HG02588 (cell line): ENCODE measurements at regions not wholly inside any gene's neighbourhood (a gene's known extent, or its start where the extent isn't known, plus 50 kb on each side); places are given as distances from the start of the nearest gene placed in this dataset.

ENCODE experiments used
- ATAC-seq: cut with Tn5 transposase; IDR thresholded peaks from one replicate; pipeline ENCODE4 v1.9.1; 2021; ENCODE audit warnings: mild to moderate bottlenecking, moderate library complexity; ENCODE audit not compliant: unreplicated experiment

DNA sequence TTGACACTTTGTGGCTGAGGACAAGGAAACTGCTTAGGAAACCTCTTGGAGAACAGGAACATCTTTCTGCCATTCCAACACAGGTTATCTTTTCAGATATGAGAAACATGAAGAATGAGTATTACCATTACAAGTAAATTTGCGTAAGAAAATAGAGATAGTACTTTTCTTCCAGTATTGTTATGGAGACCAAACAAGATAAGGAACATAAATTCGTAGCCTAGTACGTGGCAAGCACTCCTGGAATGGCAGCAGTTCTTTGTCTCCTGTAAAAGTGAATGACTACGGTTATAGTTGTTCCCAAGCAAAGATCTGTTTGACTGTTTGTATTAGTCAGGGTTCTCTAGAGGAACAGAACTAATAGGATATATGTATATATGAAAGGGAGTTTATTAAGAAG, 843.1 kb downstream of the STIM2 start:
- no peak for ATAC-seq

- no peak for ATAC-seq
These were observed 850.4 kb downstream of the STIM2 start for GRCh38 chr4:27711041-27711440.

DNA sequence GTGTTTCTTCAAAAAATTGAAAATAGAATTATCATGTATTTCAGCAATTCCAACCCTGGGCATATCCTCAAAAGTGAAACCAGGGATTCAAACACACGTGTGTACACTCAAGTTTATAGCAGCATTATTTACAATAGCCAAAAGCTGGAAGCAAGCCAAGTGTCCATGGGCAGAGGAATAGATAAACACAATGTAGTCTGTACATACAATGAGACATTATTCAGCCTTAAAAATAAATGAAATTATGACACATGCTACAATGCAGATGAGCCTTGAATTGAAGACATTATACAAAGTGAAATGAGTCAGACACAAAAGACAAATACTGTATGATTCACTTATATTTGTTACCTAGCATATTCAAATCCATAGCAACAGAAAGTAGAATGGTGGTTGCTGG, 853.4 kb downstream of the STIM2 start:
- no peak for ATAC-seq

DNA sequence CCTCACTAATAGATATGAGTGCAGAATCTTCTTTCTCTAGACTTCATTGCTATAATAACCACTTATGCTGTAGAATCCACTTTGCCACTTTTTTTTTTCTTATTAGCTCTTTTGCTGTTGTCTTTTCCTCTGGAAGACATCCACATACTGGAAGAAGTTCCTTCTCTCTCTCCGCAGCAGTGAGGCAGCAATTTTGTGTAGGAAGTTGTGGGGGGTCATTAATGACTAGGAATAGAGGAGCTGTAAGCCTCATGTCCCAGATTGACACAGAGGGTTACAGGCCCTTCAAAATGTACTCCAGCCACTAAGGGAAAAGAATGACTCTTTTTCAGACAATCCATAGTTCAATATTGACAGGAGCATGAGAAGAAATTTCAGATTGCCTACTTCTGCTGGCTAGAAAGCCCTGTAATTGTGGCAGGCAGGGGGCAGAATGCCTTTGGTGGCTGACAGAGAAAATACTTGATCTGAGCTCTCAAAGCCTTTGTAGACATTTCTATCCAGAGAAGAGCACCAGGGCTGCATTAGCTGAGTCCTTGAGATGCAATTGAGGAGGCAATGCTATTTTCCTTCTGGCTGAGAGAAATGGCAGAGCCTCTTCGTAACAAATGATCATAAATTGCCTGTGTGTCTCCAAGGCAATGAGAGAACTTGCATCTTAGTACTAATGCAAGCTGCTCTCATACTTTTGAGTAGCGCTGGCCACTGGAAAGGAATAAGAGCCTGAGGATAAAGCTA, 856.2 kb downstream of the STIM2 start:
- no peak for ATAC-seq

DNA sequence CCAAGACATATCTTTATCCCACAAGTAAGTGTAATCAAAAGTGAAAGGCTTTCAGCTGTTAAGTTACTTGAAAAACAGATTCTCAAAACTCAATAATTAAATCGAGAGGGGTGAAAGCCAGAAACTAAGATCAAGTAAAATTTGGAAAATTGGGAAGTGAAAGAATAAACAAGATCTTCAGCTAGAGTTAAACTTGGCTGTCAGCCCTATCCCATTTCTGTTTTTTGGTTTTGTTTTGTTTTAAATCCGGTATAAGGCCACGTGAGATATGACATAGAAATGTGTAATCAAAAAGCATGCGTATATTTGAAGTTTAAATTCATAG, 856.8 kb downstream of the STIM2 start:
- no peak for ATAC-seq

DNA sequence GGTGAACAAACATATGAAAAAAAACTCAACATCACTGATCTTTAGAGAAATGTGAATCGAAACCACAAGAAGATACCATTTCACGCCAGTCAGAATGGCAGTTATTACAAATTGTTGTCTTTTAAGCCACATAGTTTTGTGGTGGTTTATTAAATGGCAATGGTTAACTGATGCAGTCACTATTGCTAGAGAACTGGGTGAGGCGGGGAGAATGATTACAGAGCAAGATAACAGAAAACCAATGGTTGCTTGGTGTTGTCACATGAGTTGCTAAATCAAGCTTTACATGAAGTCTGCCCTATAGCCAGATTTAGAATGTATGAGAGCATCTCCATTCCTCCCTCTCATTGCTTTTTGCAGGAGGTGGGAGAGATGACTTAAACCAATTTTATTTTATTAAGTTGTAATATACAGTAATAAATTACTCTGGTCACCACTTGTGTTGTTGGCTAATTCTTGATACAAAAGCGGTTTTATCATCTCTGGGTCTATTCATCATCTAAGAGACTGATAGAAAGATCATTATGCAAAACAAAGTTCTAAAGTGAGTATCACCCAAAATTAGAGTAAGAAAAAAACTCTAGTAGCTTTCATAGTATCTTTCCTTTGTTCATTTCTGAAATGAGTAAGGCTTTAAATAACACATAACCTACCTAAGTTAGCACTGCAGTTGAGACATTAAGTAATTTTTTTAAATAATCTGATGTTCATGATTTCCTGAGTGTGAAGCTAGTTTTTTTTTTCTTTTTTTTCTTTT, 859.5 kb downstream of the STIM2 start:
- peak; percentile 61 for ATAC-seq

GRCh38 chr4:27721193-27721592, 860.6 kb downstream of the STIM2 start:
- ATAC-seq: no peak

GRCh38 chr4:27728892-27729291, 868.3 kb downstream of the STIM2 start:
- ATAC-seq: no peak

DNA sequence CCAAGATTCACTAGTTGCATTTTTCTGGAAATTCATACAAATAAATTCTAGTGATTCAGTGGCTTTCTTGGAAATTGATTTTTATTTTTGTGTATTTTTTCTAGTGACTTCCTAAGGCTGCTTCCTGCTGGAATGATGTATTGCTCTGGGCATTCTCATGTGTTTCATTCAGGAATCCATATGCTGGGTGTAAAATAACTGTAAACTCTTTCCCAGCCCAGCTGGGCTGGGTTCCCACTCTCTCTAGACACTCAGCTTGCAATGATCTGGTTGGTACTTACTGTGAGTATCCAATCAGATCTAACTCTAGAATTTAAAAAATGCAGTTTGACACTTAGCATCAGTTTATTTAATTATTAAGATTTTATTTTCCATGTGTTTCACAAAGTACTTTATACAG, 882.2 kb downstream of the STIM2 start:
- no peak for ATAC-seq

- ATAC-seq: no peak
These were observed 899.3 kb downstream of the STIM2 start for GRCh38 chr4:27759611-27760575.

DNA sequence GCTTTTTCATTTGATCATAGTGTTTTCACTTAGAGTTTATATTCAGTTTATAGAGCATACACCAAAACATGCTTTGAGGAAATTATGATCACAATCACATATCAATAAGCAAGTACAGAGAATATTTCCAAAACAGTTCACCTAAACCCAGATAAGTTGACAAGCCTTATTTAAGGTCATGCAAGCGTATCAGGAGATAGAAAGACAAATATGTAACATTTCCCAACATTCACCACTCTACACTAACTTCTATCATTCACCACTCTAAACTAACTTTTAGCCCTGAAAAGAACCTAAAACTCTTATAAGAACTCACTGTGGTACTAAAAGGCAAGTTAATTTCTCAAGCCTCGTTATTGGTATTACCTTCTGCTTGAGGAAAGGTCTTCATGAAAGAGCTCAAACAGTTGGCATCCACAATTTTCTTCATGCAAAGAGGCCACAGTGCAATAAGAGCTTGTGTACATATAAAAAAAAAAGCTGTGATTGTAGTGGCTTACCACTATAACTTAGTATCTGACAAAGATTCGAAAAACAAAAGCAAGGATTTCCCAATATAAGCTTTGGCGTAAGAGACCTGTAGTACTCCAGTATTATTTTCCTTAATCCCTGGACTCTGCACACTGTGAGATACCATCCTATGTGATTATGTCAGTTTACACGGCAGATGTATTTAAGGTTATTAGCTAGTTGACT, 903.3 kb downstream of the STIM2 start:
- no peak for ATAC-seq

- ATAC-seq: peak; percentile 74
These were observed 903.8 kb downstream of the STIM2 start for GRCh38 chr4:27764526-27764837.

DNA sequence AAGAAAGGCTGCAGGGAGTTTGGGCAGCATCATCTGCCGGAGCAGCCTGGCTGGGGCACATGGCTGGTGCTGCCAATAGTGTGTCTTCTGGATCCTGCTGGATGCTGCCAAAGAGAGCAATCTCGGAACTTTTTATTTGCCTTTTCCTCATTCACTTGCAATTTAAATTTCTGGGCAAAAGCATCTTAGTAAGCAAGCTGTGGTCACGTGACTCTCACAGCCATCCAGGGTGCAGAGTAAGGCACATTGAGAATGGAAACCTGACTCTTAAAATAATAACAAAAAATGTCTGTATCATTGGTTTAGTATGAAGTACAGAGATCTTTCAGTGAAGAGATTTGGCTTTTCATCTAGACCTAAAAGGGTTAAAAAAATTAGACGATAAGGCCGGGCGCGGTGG, 910.3 kb downstream of the STIM2 start:
- ATAC-seq: no peak

DNA sequence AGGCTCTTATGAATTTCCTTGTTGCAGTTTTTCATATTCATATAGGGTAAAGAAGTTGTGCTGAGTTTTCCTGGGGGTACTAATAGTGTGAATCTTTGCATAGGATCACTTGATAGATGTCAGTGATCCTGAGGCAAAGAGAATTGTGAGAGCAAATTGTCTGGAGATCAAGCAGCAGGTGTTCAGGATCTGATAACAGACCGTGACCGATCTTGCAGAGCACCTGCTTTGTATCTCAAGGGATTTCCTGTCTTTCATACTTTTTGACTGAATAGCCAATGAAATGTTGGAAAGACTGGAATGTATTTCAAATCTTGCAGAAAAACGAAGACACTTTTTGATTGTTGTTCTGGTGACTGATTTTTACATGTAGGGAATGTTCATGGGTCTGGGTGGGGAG, 914.5 kb downstream of the STIM2 start:
- no peak for ATAC-seq

DNA sequence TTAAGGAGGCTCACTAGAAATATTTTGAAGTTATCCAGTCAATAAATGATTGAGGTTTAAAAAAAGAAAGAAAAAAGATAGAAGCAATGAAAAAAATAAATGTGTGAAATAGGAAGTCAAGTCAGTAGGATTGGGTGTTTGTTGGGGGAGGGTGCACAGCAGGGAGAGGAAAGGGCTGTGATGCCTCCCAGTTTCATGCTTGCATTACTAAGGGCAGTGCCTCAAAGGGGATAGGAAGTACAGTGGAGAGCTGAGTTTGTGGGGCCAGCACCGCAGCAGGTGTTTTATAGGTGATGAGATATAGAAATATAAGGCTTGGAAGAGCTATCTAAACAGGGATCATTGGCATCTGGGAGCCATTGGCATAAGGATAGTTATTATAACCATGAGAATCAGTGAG, 919.2 kb downstream of the STIM2 start:
- no peak for ATAC-seq

- ATAC-seq: no peak
These were observed 926.6 kb downstream of the STIM2 start for GRCh38 chr4:27787195-27787594.

GRCh38 chr4:27789773-27790172, 929.1 kb downstream of the STIM2 start:
- ATAC-seq: no peak

GRCh38 chr4:27790911-27791310, 930.3 kb downstream of the STIM2 start:
- no peak for ATAC-seq

- ATAC-seq: no peak
These were observed 931.0 kb downstream of the STIM2 start for GRCh38 chr4:27791640-27792039.

DNA sequence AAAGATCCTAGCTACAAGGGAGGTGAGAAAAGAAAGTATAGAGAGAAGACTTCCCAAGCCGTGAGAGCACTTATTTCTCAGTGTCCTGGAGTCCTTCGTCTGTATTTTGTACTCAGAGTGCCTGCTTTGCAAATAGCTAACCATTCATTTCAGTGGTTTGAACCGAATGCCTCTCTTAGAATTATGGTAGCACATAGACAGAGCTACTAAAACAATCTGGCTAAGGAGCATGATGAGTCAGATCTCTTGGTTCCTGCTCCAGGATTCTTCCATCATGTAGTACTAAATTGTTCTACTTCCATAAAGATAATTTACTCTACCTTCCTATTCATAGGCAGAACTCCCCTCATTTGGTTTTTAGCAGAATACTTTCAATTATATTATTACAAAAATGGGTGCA, 946.6 kb downstream of the STIM2 start:
- ATAC-seq: no peak

DNA sequence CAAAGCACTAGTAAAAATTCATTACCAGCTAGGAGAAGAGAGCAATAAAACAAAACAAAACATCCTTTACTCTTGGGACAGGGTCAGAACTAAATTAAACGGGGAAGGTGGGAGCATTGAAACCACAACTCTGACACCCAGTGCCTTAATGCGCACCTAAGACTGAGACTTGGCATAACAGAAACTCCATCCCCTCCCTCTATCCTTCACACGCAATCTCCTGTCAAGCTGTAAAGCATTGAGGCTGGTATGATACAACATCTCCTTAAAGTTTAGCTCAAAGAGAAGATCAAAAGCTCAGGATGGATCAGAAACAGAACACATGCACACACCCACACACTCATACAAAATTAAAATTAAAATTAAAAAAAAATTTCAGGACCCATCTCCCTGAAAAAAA, 951.3 kb downstream of the STIM2 start:
- ATAC-seq: no peak
